Neural progenitor cell (in vitro differentiated cells): ENCODE measurements at regions not wholly inside any gene's neighbourhood (a gene's known extent, or its start where the extent isn't known, plus 50 kb on each side); places are given as distances from the start of the nearest gene placed in this dataset.

Experiments
- CTCF ChIP-seq: fragments of 200-600 bp; sonication (generic); IDR thresholded peaks from 2 replicates; pipeline ENCODE4 v1.5.1; 2017; ENCODE audit warnings: antibody characterized with exemption, mild to moderate bottlenecking
- EZH2 ChIP-seq: fragments of 200-600 bp; sonication (generic); IDR thresholded peaks from 2 replicates; pipeline ENCODE4 v1.6.1; 2017; ENCODE audit warnings: antibody characterized with exemption, mild to moderate bottlenecking, moderate library complexity
- EZH2phosphoT487 ChIP-seq: fragments of 200-600 bp; sonication (generic); IDR thresholded peaks from 2 replicates; pipeline ENCODE4 v1.6.1; 2017; ENCODE audit warnings: antibody characterized with exemption

GRCh38 chr3:23682646-23683045 lies 123.1 kb upstream of the UBE2E1 start:
- TF ChIP-seq EZH2 (no peak), CTCF (no peak), EZH2phosphoT487 (no peak)
